GM18867 (cell line): ENCODE measurements at regions not wholly inside any gene's neighbourhood (a gene's known extent, or its start where the extent isn't known, plus 50 kb on each side); places are given as distances from the start of the nearest gene placed in this dataset.
"Not testable (repeated sequence)": the region's sequence is repeated elsewhere in the genome, so short reads cannot be mapped to it uniquely, and the experiment has no call there.

ENCODE experiments used
- ATAC-seq: cut with Tn5 transposase; IDR thresholded peaks from one replicate; pipeline ENCODE4 v1.9.1; 2021; ENCODE audit warnings: mild to moderate bottlenecking, moderate library complexity; ENCODE audit not compliant: unreplicated experiment

GRCh38 chr7:26958834-26959233, 94.4 kb upstream of the SKAP2 start:
- no peak for ATAC-seq

DNA sequence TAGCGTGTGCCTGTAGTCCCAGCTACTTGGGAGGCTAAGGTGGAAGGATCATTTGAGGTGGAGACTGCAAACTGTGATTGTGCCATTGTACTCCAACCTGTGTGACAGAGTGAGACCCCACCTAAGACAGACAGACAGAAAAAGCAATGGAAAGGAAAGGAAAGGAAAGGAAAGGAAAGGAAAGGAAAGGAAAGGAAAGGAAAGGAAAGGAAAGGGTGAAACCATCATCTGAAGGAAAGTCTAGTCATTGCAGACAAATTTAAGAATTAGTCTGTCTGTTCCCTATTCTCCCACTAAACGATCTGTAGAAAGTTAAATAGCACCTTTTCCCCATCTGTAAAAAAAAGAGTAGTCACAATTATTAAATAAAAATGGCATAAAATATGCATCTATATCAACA, 91.1 kb upstream of the SKAP2 start:
- no peak for ATAC-seq

- no peak for ATAC-seq
Measured at GRCh38 chr7:26954951-26955350, 90.6 kb upstream of the SKAP2 start.

GRCh38 chr7:26951407-26951950, 87.1 kb upstream of the SKAP2 start:
- ATAC-seq = no peak

- ATAC-seq = no peak
Measured at GRCh38 chr7:26950889-26951288, 86.5 kb upstream of the SKAP2 start.

DNA sequence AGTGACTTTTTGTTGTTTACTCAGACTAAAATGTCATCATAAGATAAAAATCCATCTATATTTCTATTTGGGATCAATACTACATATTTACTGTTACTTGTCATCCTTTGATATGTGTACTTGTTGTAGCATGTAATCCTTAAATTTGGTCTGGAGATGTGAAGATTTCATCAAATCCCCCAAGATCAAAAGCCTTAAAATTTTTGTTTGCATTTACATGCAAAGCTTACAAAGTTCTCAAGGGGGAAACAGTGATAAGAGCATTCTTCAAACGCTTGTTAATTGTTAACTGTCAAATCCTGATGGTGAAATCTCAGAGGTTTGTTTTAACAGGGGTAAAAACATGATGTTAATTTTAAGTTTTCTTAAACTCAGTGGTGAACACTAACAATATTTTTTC, 84.9 kb upstream of the SKAP2 start:
- no peak for ATAC-seq

DNA sequence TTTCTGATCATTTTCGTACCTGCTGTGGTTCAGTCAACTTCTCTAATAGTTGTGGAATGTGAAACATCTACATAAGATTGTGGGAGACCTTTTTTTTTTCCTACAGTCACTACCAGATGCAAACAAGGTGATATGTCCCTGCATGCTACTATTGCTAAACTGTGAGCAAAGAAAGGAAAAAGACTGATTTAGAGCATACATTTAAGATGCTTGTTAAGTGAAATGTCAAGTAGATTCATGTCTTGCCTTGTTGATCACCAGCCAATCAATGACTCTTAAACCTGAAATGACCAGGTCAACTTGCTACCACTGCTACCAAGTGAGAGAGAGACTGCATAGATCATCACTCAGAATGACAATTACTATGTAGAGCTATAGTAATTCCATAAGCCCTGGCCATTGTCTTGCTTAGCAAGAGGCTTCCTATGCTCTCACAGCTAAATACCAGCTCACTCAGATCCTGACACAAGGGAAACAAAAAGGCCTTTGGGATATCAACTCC, 84.3 kb upstream of the SKAP2 start:
- ATAC-seq = no peak

DNA sequence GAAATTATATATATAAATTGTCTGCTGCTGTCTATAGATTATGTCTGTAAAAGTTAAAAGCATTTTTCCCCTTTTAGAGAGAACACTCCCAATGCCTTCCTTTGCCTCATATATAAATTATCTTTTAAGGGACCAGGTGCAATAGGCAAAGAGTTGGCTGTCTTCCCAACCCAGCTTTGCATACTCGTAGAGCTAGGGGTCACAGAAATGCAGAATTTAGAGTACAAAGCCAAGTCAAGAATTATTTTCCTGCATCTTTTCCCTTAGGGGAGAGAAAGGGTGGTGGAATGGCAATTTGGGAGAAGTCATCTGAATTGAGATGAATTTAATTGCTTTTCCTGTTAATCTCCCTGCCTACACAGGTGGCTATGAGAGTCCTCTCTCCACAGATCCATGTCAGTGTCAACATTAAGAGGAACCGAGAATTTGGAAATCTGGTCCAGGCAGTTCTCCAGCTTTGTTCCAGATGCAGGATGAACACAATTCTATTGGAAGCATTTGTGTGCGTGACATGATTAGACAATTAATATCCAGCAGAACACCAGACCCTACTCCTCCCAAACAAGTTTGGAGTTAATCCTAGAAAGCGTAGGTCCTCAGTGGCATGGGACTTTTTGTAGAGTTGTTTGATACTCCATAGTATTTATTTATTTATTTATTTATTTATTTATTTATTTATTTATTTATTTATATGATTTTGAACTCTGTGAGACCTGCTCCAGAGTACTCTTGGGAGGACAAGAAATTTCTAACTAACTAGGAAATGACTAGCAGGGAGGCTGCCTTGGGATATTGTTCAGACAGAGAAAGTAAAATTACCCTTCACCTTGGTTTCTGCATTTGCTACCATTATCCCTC, 80.3 kb upstream of the SKAP2 start:
- ATAC-seq = no peak

- no peak for ATAC-seq
Measured at GRCh38 chr7:26937939-26938623, 73.7 kb upstream of the SKAP2 start.

- no peak for ATAC-seq
Measured at GRCh38 chr7:26937306-26937705, 72.9 kb upstream of the SKAP2 start.

- ATAC-seq = not testable (repeated sequence)
Measured at GRCh38 chr7:26932616-26933015, 68.2 kb upstream of the SKAP2 start.

DNA sequence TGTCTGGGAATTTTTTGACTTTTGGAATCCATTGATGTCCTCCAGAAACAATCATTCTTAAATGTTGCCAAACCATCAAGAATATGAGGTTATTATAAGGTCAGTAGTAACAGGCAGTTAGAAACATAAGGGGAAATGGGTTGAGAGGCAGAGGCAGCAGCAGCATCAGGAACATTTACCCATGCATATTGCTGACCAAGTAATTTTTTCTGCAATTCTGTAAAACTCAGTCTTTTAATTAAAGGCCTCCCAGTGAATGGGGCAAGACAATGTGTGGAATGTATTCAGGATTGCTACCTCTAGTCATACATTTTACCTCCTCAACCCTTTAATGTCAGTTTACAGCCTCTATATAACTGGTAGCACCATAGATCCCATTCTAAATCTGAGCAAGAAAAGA, 66.5 kb upstream of the SKAP2 start:
- no peak for ATAC-seq

GRCh38 chr7:26930201-26930600, 65.8 kb upstream of the SKAP2 start:
- no peak for ATAC-seq

DNA sequence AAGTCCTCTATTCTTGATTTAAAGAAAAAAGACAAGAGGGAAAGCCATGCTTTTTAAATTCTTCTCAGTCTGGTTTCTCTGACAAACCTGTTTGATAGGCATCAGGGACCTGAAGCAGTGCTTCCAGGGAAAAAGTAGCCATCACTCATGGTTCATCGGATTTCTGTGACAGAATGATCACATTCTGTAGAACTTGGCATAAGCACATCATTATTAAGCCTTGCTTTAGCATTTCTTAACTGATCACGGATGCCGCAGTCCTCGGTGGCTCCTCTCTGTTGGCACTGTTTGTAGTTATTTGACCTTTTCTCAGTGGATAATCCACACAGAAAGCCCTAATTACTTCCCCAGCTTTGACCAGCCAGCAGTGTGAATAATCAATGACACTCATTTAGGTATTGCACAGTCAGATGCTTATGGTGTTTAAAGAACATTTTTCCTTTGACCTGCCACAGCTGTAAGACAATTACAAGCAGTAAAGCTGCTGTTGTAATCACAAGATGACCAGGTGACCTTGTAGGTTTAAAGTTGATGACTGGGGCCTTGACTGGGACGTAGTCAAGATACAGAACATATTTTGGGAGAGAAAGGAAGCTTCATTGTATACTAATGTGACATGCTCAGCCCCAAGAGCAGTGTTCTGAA, 64.4 kb upstream of the SKAP2 start:
- no peak for ATAC-seq

DNA sequence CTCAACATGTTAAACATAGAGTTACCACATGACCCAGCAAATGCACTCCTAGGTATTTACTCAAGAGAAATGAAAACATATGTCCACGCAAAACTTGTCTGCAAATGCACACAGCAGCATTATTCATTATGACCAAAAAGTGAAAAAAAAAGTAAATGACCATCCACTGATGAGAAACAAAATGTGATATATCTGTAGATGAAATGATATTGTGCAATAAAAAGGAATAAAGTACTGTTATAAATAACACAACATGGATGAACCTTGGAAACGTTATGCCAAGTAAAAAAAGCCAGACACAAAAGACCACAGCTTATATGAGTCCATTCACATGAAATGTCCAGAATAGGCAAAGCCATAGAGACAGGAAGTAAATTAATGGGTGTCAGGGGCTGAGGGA, 61.4 kb upstream of the SKAP2 start:
- ATAC-seq = no peak

GRCh38 chr7:26924149-26924767, 59.9 kb upstream of the SKAP2 start:
- no peak for ATAC-seq

- no peak for ATAC-seq
Measured at GRCh38 chr7:26919906-26920493, 55.6 kb upstream of the SKAP2 start.

GRCh38 chr7:26918241-26918640, 53.9 kb upstream of the SKAP2 start:
- ATAC-seq = no peak

- no peak for ATAC-seq
Measured at GRCh38 chr7:26916779-26917320, 52.5 kb upstream of the SKAP2 start.

GRCh38 chr7:26916336-26916735, 51.9 kb upstream of the SKAP2 start:
- ATAC-seq = no peak
